ENCODE measurements at regions not wholly inside any gene's neighbourhood (a gene's known extent, or its start where the extent isn't known, plus 50 kb on each side); places are given as distances from the start of the nearest gene placed in this dataset.

GRCh38 chr3:31392568-31392967 lies 140.2 kb upstream of the STT3B start:
- TF ChIP-seq POLR2A (IDR thresholded peaks at IDR 0.05) (no peak), CTCF (IDR thresholded peaks at IDR 0.05) (no peak), EP300 (IDR thresholded peaks at IDR 0.05) (no peak)
